Choroid plexus epithelial cell (primary cell): ENCODE measurements at regions not wholly inside any gene's neighbourhood (a gene's known extent, or its start where the extent isn't known, plus 50 kb on each side); places are given as distances from the start of the nearest gene placed in this dataset.
"Not testable (repeated sequence)": the region's sequence is repeated elsewhere in the genome, so short reads cannot be mapped to it uniquely, and the experiment has no call there.

Source experiments
- DNase-seq: peaks from one replicate; pipeline ENCODE4 v3.0.0-alpha.2; 2010; ENCODE audit warnings: low read depth
- H3K4me3 ChIP-seq: 2 replicates; pipeline ENCODE4 v1.5.1; 2011; ENCODE audit warnings: low read depth, mild to moderate bottlenecking, control low read depth, low read length, moderate library complexity
- CTCF ChIP-seq: conservative IDR thresholded peaks from 2 replicates; pipeline ENCODE4 v1.5.1; 2011; ENCODE audit warnings: low read depth, mild to moderate bottlenecking, control low read depth, inconsistent platforms, low read length, moderate library complexity

DNA sequence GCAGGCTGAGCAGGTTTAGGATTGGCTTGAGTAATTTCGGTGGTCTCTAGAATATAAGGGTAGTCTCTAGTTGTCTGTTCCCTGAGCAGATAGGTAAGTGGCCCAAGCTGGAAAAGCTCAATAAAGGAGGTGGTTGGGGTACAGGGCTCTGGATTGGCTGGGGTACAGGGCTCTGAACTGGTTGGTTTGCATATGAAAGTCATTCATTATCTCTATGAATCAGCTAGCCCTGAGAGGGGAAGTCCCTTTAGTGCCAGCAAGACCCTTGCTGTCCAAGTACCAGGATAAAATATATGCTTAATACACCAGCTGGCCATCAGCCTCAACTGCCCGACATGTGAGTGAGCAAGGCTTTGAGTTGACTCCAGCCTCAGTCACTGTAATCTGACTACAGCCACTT is 93.0 kb downstream of the ZBTB18 start:
- DNase-seq, result no peak
- no peak for TF ChIP-seq CTCF
- H3K4me3 ChIP-seq, result no peak overlapping the region

DNA sequence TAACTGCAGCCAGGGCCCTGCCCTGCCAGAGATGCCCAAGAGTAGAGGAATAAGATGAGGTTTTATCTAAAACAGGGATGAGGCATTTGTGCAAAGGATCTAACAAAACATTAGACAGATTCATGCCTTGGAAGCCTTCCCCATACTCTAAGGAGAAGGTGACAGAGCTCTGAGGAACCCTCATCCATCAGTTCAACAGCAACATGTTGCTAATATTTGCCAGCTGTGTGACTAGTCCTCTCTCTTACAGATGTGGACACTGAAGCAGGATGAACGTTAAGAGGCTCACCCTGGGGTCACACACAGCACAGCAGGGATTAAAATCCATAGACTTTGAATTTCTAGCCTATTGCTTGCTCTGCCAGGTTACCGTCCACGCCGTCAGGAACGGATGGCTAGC is 99.0 kb downstream of the ZBTB18 start:
- no peak overlapping the region for H3K4me3 ChIP-seq
- TF ChIP-seq CTCF, result no peak
- peak; percentile 46 for DNase-seq

- TF ChIP-seq CTCF, result no peak
- DNase-seq, result peak; percentile 10
- H3K4me3 ChIP-seq, result no peak overlapping the region
These were observed 99.6 kb downstream of the ZBTB18 start for GRCh38 chr1:244150665-244151064.

DNA sequence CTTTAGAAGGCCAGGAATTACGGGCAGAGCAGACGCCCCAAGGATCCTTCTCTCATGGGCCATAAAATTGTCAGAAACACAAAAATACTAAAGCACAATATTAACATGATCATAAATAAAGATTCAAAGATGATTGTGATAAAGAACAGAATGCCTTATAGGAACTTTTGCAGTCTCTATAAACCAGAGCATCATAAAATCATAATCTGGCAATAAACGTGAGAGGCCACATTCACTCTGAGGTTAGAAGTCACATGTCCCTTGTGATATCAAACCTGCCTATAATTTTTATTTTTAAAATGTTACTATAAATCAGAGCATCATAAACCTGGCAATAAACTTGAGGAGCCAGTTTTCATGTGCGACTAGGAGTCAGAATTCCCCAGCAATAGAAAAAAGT is 100.5 kb downstream of the ZBTB18 start:
- no peak for DNase-seq
- no peak for TF ChIP-seq CTCF
- H3K4me3 ChIP-seq, result no peak overlapping the region

GRCh38 chr1:244154508-244154871 is 103.4 kb downstream of the ZBTB18 start:
- H3K4me3 ChIP-seq, result no peak overlapping the region
- TF ChIP-seq CTCF, result no peak
- no peak for DNase-seq

DNA sequence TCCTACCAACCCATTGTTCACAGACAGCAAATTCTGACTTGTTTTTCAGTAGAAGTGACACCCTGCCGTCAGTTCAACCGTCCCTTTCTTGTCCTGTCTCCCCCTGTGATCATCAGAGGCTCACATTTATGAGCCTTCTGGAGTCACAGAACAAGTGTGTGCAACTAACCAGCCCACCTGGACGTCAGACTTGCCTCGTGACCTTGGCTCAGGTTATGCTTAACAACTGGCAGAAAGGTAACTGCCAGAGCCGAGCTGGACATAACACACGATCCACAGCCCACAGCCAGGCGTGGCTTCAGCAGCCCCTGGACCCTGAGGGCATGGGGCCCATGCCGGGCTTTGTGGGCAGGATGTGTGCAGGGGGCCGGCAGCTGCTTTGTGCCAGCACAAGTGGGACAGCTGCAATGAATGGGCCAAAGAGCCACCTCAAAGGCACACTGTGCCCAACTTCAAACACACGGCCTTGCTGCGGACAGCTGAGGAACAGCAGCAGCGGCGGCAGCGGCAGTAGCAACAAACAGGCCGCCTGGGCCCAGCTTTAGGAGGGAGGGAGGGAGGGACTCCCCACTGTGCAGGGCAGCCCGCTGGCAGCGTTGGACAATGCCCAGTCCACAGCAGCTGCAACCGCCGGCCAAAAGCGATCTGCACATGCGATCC is 103.9 kb downstream of the ZBTB18 start:
- H3K4me3 ChIP-seq, result no peak overlapping the region
- no peak for TF ChIP-seq CTCF
- no peak for DNase-seq

- TF ChIP-seq CTCF, result no peak
- DNase-seq, result no peak
- H3K4me3 ChIP-seq, result no peak overlapping the region
These were observed 104.6 kb downstream of the ZBTB18 start for GRCh38 chr1:244155661-244156060.

- not testable (repeated sequence) for H3K4me3 ChIP-seq, DNase-seq
These were observed 105.5 kb downstream of the ZBTB18 start for GRCh38 chr1:244156617-244157016.
